ENCODE measurements at regions not wholly inside any gene's neighbourhood (a gene's known extent, or its start where the extent isn't known, plus 50 kb on each side); places are given as distances from the start of the nearest gene placed in this dataset.

GRCh38 chr11:71349627-71350026 is 97.2 kb upstream of the SHANK2 start:
- TF ChIP-seq POLR2AphosphoS5 (IDR thresholded peaks at IDR 0.05; ENCODE audit: borderline replicate concordance, low read depth, low read length) (no peak), EZH2 (IDR thresholded peaks at IDR 0.05) (no peak)

Data from SK-N-MC (cell line).